ENCODE measurements at regions not wholly inside any gene's neighbourhood (a gene's known extent, or its start where the extent isn't known, plus 50 kb on each side); places are given as distances from the start of the nearest gene placed in this dataset.
"Not testable (repeated sequence)": the region's sequence is repeated elsewhere in the genome, so short reads cannot be mapped to it uniquely, and the experiment has no call there.

DNA sequence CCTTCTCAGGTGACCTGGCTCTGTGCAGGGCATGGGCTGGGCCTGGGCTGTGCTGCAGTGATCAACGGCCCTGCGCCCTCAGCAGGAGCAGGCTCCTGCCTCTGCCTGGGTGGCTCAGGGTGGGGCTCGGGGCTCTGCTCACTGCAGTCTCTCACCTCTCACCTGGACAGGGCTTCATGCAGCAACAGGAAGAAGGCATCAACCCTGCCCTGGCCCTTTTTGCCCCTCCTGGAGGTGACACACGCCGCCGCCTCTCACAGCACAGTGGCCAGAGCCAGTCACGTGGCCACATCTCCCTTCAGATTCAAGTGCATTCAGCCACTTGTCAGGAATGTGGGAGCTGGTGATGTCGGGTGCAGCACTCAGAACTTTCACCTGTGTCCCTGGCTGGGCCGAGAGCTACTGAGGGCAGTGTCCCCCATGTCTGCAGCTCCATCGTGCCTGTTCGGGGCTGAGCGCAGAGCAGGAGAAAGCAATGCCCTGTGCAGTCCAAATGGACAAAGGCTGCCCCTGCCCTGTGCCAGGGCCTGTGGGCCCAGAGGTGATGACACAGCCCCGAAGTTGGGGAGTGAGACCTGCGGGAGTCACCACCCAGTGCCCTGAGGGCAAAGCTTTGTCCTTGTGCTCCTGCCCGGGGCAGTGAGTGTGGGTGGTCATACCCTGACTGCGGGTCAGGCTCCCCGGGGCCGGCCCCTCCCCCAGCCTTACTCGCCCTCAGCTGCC lies 314.0 kb downstream of the PTPRU start:
- DNase-seq = no peak

DNA sequence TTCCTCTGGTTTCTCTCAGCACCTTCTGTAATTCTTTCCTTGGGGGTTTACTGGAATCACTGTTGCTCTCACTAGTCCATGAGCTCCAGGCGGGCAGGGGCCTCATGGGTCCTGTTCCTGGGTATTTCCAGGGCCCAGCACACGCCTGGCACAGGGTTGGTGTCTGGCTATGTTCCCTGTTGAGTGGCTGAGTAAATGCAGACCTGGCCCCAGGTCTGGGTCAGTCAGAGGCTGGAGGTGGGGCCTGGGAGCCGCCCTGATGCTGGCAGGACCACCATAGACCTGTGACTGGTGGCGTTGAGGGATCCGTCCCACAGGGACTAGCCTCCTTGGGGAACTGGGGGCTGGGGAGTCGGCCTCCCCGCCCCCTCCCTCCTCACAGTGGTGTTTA lies 313.4 kb downstream of the PTPRU start:
- DNase-seq = not testable (repeated sequence)

DNA sequence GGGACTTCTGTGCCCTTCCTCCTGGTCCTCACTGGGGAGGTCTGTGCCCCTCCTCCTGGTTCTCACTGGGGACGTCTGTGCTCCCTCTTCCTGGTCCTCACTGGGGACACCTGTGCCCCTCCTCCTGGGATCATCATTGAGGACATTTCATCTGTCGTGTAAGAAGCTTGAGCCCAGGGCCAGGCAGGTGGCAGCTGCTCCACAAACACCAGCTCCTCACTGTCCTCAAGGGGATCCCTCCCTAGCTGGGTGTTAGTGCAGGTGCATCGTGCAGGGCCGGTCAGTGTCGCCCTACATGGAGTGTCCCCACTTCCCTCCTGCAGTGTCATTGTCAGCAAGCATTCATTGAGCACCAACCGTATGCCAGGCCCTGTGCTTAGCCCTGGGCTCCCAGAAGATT lies 312.7 kb downstream of the PTPRU start:
- DNase-seq = no peak

DNA sequence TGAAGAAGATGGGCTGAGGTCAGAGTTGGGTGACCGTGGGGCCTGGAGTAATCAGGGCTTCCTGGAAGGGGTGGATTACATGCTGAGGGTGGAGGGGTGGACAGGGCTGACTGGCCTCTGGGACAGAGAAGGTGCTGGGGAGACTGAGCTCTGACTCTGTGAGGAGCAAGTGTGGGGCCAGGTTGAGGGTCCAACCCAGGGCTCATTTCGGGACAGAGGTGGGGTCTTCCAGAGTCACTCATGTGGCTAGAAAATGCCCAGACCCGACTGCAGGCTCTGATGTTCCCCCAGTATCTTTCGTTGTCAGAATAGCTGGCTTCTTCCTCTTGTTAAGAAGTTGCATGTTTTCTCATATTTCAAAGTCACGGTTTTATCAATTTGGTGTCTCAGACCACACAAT lies 311.8 kb downstream of the PTPRU start:
- DNase-seq = no peak

DNA sequence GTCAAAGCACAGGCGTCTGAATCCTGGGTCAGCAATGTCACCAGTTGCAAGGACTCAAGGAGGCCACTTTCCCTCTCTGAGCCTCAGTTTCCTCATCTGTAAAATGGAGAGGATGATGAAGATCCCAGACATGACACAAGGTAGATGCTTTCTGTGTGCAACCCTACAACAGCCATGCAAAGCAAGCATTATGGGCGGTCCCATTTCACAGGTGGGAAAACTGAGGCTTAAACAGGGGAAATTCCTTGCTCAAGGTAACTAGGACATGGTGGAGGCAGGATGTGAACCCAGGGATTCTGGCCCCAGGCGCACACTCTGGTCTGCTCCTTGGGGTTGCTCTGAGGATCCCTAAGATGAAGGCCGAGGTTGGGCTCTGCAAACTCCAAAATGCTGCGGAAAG lies 311.0 kb downstream of the PTPRU start:
- DNase-seq = no peak

DNA sequence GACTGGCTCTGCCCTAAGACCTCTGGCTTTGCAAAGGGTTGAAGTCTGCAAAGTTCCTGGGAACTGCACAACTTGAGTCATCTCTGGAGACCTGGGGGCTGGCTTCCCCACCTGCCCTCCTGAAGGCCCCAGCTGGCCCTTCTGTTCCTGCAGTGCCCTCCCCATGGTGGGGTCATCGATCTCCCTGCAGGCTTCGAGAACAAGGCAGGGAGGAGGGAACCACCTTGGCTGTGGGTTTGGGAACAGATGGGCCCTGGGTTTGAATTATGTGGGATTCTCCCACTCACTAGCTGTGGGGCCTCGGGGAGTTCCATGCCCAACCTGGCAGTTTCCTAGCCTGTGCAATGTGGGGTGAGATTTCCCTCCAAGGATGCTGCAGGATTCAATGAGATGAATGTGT lies 310.2 kb downstream of the PTPRU start:
- DNase-seq = no peak

DNA sequence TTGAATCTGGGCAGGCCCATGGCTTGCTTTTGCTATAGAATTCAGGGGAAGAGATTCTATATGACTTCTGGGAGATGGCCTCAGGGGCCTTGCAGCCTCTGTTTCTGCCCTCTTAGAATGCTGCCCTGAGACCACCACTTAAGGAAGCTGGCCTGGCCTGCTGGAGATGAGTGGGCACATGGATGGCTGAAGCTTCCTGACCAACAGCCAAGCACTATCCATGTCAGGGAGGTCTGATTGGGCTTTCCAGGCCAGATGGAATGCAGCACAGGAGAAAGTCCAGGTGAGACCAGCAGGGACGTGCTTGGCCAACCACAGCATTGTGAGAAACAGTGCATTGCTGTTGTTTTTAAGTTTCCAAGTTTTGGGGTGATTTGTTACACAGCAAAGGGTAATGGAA lies 308.1 kb downstream of the PTPRU start:
- no peak for DNase-seq

DNA sequence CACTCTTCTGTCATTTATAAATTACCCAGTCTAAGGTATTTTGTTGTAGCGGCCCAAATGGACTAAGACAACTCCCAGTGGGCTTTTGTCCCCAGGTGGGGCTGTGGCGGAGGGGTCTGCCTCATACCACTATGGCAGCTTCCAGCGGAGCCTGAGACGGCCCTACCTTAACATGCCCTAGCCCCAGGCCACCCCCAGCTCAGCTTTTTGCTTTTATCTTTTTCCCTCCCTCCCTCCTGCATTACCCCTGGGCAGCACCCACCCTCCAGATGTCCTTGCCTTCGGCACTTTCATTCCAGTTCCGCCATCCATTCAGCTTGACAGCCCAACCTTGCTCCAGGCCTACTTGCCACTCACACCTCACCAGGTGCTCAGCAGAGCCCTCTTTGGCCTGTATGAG lies 307.3 kb downstream of the PTPRU start:
- DNase-seq = no peak

DNA sequence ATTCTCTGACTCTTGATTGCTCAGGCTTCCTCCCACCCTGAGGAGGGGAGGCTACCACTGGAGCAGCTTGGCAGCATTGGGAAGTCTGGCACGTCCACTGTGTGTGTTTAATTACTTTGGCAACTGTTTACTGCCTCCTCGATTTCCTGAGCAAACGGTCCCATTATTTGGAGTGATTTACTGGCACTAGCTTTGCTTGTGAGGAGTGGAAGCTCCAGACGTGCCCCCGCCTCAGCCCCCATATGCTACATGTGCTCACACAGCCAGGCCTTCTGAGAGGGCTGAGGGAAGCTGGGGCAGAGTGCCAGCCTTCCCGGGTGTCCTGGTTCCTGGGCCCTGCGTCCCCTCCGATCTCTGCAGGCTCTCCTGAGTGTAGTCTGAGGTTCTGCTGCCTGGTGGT lies 306.2 kb downstream of the PTPRU start:
- DNase-seq = no peak

DNA sequence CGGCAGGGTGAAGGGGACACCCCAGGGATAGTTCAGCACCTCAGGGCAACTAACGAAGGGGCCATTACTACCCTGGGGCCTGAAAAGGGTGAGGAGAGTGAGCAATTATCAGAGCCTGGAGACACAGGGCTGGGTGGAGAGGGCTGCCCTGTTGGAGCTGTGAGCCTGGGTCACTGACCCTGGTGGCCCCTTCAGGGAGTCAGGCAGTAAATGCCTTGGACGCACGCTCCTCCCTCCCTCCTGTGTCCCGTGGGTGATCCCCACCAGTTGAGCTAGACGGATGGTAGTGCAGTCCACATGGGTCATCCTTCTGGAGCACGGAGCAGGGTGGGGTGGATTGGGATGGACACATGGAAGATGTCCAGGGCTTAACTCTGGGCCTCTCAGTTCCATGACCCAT lies 305.3 kb downstream of the PTPRU start:
- no peak for DNase-seq

DNA sequence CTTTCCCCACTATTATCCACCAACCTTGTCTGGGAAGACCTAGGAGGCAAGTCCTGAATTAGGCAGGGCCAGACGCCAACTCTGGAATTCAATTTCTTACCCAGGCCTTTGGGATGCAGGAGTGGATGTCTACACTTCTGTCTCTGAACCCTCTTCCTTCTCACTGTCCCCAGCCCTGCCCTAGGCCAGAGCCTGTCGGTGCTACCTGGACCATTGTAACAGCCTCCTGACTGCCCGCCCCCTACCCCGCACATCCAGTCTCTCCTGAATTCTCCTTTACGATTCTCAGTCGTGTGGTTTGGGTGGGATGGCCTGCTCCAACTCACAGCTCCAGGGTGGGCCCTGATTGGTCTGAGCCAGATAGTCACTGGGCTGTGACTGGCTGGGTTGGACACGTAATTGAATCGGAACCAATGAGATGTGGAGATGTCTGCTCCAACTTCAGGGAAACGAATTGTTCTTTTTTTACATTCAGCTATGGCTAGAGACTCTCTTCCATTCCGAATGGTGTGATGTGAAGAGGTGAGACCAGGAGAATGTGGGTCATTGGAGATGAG lies 304.6 kb downstream of the PTPRU start:
- DNase-seq = no peak

DNA sequence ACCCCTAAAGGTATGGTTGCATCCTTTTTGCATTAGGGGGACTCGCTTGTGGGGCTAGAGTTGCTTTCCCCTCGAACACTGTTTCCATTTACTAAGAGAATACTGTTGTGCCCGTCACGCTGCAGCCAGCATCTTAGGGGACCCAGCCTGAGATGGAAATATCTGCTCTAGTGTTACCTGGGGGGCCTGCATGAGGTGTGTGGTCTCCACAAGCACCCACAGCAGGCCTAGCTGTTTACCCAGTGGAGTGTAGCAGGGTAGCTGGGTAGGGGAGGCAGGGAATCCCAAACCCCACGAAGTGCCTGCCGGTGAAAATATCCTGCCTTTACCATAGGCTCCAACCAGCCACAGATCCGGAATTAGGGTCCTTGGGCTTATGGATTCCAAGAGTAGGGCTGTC lies 303.6 kb downstream of the PTPRU start:
- DNase-seq = no peak

DNA sequence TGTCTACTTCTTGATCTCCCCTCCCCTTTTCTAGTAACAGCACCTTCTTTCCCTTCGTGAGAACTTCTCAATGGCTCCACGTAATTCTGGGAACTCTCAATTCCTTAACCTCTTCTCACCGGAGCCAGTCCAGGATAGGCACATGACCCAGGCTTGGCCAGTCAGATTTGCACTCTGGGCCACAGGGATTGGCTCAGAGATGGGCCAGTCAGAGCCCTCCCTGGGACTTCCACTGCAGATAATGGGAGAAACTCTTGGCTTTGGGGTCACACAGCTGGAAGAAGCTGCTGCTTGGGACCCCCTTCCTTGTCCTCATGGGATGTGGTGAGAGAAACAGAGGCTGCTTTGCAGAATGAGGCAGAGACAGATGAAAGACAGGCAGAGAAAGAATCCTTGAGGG lies 302.3 kb downstream of the PTPRU start:
- DNase-seq = no peak

DNA sequence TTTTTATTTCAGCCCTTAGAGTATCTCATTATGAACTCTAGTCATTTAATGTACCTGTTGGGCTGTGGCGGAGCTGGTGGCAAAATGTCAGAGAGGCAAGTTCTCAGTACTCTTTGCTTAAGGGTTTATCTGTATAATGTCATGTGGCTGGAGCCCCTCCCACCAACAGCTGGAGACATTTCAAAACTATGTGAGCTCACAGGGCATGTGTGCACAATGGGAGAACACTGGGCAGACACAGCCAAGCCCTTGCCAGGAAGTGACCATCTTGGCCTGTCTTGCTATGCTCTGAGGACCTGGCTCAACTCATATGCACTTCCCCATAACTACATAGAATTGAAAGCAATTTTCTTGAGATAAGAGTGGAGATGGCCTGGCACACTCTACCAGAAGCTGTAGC lies 296.4 kb downstream of the PTPRU start:
- no peak for DNase-seq

DNA sequence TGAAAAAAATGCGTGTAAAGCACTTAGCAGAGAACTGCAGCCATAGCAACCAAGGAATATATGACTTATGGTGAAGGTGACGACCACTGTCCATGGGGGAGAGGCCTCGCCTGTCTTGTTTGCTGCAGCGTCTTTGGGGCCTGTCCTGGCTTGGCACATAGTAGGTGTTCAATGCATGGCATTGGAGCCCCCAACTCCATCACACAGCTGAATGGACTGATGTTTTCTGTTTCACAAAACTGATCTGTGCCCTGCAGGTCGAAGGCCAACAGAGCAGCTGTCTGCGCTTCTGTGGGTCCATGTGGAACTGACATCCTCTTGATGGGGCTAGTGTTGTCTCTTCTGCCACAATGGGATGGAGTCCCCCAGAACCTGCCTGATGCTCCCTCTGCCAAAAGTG lies 296.0 kb downstream of the PTPRU start:
- DNase-seq = no peak

DNA sequence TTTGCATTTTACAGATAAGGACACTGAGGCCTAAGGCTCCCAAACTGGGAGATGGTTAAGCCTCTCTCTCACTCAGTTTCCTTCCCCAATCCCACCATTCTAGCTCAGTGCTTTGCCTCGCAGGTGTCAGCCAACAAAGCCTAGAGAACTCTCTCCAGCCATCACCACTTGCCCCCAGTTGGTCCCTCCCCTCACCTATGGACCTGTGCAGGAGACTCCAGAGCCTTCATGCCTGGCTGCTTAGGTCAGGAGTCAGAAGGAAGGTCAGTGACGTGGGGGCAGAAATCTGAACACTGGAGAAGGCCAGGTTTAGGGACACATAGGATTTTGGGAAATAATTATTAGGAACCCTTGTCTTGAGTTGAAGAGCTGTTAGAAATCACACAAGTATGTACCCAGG lies 295.3 kb downstream of the PTPRU start:
- DNase-seq = no peak

DNA sequence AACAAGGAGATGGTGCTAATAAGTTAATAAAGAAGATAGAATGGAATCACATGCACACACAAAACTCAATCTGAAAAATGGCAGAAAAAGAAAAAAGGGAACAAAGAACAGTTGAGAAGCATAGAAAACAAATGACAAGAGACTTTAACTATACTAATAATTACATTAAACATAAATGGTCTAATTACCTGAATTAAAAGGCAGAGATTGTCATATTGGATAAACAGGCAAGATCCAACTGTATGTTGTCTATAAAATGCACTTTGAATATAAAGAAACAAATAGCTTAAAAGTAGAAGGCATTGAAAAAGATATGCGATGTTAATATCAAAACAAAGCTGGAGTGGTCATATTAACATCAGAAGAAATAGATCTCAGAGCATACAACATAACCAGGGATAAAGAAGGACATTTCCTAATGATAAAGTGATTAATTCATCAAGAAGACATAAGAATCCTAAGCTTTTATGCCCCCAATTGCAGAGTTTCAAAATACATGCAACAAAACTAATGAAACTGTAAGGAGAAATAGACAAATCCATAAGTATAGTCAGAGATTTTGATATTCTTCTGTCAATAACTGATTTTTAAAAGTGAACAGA lies 293.5 kb downstream of the PTPRU start:
- DNase-seq = no peak

DNA sequence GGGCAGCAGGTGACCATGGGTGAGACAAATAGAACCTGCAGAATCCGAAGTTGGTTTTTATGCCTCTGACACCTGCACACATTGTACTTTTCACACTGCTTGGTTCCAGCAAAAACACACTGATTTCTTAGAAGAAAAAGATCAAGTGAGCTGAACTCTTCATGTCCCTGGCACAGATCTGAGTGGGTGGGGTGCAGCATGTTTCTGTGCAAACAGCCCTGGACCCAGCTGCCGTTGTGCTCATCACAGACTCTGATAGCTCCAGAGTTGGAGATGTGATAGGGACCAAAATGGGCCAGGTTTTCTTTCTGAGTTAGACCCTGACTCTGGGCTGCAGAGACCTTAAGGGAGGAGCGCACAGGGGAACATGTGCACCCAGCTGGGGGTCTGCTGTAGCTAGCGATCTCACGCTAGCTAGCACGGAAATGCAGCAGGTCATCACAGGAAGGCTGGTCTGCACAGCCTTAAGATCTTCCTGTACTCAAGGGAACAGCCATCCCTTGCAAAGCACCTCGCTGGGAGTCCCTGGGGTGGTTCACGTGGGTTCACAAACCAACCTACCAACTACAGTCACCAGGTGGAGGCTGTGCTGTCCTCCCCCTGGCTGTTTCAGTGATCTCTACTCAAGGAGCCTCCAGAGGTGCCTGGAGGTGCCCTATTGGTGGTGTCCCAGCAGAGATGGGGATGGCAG lies 291.1 kb downstream of the PTPRU start:
- no peak for DNase-seq

DNA sequence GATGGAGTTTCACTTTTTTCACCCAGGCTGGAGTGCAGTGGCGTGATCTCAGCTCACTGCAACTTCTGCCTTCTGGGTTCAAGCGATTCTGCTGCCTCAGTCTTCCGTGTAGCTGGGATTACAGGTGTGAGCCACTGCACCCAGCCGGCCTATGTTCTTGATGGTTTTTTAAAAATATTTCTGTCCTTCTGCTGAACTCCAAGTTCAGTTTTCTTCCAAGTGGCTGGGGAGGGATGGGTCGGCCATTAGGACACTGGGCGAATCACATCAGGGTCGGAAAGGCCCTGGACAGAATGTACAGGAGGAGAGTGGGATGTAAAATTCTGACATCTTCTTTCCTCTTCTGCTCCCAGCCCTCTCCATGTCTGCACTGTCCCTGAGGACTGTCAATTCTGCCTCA lies 289.6 kb downstream of the PTPRU start:
- no peak for DNase-seq

DNA sequence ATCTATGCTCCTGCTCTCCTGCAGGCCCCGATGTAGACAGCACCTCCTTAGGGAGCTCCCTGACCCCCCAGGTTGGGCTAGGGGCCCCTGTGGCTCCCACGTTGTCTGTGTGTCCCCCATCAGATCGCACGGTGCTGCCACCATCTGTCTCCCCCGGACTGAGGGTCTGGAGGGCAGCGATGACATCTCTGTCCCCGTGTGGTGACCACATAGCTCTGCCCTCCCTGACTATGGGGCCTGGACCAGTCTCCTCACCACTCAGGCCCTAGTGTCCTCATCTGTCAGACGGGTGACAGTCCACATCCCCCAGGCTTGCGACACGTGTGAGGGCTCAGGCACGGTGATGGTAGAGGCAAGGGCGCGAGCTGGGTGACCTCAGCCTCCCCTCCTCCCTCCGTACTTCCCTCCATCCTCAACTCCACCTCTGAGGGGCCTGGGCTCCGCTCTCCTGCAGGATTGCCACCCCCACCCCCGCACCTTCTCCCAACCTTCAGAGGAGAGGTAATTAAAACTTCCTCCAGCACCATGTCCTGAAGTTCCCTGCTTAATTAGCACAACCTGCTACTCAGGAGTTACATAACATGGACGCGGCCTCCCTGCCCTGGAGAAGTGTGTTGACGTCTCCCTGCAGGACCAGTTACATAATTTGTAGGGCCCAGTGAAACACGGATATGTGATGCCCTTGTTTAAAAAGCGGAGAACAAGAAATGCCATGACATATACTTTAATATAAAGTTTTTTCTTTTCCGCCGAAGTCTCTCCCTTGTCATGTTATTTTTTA lies 288.2 kb downstream of the PTPRU start:
- DNase-seq = no peak

DNA sequence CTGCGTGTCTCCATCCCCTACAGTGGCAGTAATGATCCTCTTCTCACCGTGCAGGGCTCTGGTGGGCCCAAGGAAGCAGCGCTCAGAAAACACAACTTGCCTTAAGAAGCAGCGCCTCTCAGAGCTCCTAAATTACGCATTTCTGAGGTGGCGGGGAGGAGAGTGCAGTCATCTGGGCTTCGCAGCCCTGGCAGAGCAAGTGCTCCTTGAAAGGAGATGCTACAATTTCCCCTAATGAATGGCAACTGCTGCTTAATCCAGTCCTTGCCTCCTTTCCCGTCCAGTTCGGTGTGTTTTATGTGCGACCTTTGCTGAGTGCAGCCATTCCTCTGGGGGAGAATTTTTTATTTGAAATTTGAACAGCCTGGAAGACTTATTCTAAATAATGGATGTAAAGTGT lies 287.3 kb downstream of the PTPRU start:
- DNase-seq = no peak

DNA sequence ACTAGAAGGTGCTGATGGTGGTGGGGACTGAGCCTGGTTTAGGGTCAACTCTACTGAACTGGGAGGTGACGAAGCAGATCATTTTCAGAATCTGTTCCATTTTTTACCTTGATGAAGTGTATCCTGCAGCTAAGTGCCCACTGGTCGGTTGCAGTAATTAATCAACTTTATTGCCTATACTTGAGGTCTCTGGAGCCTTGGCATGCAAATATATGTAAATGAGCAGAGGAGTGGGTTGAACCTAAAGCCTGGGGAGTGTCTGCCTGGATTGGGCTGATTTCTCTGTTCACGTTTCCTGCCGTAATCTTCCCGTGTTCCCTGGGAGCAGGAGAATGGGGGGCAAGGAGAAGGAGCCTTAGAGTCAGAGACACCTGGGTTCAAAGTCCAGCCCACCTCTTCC lies 286.8 kb downstream of the PTPRU start:
- DNase-seq = no peak

DNA sequence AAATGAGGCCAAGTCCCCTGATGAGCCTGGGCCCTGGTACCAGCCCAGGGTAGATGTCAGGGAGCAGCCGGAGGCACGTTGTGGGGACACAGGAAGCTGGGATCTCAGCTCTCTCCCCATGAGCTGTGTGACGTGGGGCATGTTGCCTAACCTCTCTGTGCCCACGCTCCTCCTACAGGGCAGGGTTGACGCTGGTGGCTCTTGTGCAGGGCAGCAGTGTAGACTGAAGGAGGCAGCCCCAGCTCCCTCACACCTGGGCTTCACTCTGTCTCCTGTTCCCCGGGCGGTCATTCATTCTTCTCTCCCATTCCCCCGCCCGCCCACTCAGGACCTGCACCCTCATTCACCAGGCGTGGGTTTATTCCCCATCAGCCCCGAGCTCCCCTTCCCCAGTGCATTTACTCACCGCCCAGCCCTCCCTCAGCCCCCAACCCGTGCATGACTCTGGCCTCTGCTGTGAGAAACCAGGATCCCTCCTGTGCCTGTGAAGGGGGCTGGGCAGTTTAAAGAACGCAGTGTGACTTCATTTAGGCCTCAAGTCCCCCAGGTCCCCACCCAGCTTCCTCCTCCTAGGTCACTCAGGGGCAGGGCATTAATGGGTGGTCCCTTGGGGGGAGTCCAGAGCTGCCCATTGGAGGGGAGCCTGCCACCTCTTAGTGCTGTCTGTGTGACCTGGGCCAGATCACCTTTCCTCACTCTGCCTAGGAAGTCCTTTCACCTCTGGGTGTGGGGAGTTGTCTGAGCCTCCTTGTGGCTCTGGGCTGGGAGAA lies 285.7 kb downstream of the PTPRU start:
- DNase-seq = no peak
